ENCODE measurements at regions not wholly inside any gene's neighbourhood (a gene's known extent, or its start where the extent isn't known, plus 50 kb on each side); places are given as distances from the start of the nearest gene placed in this dataset.
A peak's percentile ranks its signal among the peaks of the same experiment; 100 is the strongest.
"Not testable (repeated sequence)": the region's sequence is repeated elsewhere in the genome, so short reads cannot be mapped to it uniquely, and the experiment has no call there.

DNA sequence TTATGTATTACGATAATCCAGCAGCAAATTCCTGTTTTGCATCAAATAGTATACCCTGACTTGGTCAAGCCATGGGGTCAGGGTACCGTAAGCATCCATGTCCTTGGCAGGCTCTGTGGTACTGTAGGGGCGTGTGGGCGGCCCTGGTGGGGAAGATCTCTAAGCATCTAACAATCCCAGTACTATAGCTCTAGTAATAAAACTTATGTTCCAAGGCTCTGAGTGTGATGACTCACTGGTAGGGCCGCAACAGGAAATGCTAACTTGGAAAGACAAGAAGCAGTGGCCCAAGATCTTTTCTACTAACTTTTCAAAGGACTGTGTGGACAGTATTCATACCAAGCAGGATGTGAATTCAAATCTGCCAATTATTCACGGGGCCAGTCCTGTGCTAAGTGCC lies 63.8 kb downstream of the CLEC18A start:
- DNase-seq (ENCODE audit: low spot score) = not testable (repeated sequence)

DNA sequence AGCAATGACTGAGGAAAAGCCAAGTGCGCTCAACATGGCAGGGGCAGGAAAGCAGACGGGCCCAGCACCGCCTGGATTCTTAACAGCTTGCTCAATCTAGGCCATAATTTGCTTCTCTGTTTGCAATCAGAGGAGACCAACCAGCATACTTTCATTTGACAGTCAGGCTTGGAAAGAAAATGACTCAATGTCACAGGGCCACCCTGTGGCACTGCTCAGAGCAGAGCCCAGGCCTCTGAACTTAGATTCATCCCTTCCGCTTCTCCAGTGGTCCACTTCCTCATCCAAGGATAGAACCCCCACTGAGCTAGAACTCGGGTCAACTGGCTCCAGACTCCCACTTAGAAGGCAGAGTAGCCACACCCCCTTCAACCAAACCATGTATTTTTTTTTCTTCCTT lies 65.6 kb downstream of the CLEC18A start:
- not testable (repeated sequence) for DNase-seq (ENCODE audit: low spot score)

DNA sequence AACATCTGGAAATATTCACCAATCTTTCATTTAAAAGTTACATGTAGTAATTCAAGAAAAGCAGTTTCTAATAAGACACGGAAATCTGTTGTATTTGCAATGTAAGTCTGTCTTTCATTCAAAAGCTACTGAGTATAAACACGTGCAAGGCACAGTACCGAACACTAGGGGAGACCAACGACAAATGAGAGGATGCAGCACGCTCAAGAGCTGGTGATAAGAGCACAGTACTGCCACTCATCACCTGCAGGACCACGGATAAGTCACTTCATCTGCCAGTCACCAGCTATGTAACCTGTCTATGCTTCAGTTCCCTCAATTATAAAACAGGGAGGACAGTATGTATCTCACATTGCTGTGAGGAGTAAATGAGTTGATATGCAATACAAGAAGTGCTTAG lies 67.1 kb downstream of the CLEC18A start:
- DNase-seq (ENCODE audit: low spot score) = peak; percentile 32

DNA sequence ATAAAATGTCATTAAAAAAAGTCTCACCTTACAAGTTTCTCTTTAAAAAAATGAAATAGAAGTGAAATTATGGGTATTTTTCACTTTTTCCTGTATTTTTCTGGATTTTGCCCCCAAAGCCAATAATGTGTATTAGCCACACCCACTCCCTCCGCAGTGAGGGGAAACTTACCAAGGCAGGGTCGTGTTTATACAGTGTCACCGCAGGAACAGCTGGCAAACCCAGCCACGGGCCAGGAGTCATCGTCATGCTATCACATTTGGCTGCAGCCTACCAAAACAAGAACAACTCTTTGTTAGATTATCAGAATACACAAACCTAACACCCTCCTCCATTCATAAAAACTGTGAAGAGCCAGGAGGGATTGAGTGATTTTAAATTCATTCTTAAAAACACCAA lies 72.1 kb downstream of the CLEC18A start:
- not testable (repeated sequence) for DNase-seq (ENCODE audit: low spot score)

DNA sequence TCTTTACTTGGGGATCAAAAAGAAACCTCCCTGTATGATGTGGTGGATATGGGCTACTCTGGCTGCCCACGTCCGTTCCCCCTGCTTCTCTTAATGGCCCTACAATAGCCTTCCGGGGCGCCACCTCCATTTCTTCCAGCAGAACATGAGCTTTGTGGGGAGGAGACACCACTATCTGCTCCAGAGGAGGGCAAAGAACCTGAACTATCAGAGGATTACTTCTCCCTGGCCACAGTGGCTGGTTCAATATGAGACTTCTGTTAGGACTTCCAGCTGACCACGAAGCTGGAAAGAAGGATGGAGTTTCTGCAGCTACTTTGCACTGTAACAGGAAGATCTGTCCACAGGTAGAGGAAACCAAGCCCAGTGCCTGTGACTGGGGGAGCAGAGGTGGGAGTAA lies 72.8 kb downstream of the CLEC18A start:
- DNase-seq (ENCODE audit: low spot score) = not testable (repeated sequence)

DNA sequence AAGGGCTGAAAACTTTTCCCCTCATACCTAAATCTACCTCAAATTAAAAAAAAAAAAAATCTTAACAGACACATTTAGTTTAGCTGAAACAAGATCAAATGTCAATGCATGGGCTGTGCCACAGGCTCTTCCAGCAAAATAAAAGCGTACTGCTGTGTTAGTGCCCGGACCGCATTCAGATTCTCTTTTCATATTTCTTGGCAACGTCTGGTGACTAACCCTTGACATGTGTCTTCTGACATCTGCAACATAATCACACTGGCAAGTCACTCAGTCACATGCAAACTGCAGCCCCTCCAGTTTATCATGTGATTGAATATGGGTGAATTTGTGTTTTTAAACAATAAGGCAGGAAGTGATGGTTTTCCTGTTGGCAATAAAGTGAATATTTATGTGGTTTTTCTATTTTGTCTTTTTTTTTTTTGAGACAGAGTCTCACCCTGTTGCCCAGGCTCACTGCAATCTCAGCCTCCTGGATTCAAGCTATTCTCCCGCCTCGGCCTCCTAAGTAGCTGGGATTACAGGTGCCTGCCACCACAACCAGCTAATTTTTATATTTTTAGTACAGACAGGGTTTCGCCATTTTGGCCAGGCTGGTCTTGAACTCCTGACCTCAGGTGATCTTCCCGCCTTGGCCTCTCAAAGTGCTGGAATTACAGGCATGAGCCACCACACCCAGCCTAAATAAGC lies 75.2 kb downstream of the CLEC18A start:
- DNase-seq (ENCODE audit: low spot score) = peak; percentile 13

DNA sequence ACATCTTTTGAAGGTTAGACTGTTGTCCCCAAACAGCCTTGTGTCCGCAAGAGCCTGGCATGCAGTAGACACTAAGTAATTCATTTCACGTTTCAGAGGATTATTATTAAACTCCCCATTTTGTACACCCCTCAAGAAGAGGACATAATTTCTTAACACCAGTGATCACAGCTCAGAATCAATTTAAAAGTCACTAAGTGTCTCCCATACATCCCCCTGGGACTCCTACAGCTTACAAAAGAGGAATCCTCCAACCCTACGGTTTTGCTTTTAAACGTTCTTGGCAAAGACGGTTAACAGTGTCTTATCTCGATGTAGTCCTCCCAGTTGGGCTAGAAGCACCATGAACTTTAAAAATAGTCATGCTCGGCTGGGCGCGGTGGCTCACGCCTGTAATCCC lies 81.2 kb upstream of the PDPR start:
- DNase-seq (ENCODE audit: low spot score) = not testable (repeated sequence)

DNA sequence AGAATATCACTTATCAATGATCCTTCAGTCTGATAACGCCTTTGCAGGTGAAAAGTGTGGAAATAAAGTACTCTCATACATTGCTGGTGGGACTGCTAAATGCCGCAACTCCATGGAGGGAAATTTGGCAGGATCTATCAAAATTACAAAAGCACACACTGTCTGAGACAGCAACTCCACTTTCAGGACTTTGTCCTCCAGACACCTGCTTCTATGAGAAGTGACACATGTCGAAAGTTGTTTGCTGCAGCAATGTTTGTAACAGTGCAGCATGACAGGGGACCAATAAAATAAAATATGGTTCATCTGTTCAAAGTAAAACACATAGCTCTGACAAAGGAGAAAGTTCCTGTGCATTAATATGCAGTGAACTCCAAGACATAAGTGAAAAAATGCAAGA lies 76.2 kb upstream of the PDPR start:
- not testable (repeated sequence) for DNase-seq (ENCODE audit: low spot score)

DNA sequence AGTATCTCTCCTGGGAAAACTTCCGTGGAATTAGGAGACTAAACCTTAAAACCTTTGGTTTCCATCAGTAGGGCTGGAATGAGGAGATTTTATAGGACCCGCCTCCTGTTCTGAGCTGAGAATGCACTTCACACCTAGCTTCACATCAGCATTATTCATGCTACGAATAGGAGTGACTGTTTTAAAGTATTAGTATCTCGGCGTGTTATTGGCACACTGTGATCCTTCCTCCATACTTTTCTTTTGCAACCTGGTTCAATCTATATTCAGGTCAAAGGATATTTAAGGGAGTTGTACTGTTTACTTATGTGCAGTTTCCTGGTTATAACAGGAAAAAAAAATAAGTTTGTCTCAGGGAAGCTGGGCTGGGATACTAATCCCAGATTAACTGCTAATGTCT lies 73.6 kb upstream of the PDPR start:
- DNase-seq (ENCODE audit: low spot score) = not testable (repeated sequence)

DNA sequence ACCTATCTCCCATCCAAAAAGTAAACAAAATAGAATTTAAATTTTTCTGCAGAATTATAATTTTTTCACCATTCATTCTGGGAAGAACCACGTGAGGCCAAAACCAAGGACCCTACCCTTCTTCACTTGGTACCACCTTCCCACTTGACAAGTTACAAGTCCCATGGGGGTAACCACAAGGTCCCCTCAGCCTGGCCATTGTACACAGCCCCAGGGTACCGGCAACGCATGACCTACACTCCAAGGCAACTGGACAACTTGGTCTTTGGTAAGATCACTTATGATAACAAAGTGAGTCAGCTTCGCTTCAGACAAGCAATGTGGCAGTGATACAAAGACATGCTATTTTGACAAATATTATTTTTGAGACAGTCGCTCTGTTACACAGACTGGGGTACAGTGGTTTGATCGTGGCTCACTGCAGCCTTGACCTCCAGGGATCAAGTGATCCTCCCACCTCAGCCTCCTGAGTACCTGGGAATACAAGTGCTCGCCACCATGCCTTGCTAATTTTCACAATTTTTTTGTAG lies 70.5 kb upstream of the PDPR start:
- not testable (repeated sequence) for DNase-seq (ENCODE audit: low spot score)

DNA sequence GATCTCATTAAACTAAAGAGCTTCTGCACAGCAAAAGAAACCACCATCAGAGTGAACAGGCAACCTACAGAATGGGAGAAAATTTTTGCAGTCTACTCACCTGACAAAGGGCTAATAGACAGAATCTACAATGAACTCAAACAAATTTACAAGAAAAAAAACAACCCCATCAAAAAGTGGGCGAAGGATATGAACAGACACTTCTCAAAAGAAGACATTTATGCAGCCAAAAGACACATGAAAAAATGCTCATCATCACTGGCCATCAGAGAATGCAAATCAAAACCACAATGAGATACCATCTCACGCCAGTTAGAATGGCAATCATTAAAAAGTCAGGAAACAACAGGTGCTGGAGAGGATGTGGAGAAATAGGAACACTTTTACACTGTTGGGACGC lies 67.6 kb upstream of the PDPR start:
- DNase-seq (ENCODE audit: low spot score) = not testable (repeated sequence)

DNA sequence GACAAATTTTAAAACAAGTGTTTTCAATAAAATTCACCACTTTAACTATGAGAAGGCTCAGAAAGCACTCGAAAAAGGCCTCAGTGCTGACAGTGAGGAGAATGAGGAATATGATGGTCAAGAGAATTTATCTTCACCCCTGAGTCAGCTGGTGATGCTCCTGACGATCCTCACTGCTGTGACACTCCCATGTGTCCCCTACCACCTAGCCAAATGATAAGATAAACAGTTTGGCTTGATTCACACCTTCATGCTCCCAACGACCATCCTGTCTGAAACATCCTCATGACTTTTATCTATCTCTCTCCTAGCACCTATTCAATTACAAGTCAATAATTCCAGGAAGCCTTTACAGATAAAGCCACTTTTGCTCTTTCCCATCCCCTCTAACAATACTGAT lies 66.0 kb upstream of the PDPR start:
- DNase-seq (ENCODE audit: low spot score) = not testable (repeated sequence)

DNA sequence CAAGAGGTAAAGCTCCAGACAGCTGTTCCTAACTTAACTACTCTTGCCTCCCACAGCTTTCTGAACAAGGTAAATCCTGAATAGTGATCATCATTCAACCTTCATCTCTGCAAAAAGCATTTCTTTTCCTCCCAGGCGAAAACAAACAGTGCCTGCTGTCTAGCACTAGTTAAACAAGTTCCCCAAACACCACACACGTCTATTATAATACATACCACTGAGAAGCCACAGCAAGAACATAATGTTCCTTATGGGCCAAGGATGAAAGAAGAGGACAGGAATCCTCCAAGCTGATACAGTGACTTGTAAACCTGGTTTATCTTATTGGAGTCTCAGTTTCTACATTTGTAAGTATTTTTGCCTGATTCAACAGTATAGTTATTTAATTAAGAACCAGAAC lies 56.1 kb upstream of the PDPR start:
- not testable (repeated sequence) for DNase-seq (ENCODE audit: low spot score)

DNA sequence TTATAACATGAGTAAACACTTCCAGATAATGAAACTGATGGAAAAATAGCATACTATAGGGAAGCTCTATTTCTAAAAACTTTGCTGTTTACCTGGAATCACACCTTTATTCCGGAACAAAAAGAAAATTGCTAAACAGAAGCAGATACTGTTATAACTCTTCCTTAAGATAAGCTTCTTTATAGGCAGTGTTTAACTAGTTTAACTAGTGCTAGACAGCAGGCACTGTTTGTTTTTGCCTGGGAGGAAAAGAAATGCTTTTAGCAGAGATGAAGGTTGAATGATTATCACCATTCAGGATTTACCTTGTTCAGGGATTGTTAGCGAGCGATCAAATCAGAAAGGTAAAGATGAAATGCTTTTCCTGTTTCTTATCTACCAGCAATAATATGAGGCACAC lies 54.7 kb upstream of the PDPR start:
- not testable (repeated sequence) for DNase-seq (ENCODE audit: low spot score)

DNA sequence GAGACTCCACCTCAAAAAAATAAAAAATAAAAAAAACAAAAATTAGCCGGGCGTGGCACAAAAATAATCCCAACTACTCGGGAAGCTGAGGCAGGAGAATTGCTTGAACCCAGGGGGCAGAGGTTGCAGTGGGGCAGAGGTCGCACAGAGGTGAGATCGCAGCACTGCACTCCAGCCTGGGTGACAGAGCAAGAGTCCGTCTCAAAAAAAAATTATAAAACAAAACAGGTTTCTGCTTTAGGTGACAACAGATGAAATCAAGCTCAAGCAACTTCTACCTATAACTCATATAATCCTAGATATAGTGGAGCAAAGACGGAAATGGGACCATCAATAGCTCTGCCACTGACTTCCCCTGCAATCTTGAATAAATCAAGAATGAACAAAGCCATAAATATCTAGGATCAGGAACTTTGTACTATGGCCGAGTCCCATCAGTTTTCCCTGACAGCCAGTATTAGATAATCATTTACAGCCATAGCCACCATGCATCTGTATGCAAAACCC lies 53.6 kb upstream of the PDPR start:
- DNase-seq (ENCODE audit: low spot score) = not testable (repeated sequence)

DNA sequence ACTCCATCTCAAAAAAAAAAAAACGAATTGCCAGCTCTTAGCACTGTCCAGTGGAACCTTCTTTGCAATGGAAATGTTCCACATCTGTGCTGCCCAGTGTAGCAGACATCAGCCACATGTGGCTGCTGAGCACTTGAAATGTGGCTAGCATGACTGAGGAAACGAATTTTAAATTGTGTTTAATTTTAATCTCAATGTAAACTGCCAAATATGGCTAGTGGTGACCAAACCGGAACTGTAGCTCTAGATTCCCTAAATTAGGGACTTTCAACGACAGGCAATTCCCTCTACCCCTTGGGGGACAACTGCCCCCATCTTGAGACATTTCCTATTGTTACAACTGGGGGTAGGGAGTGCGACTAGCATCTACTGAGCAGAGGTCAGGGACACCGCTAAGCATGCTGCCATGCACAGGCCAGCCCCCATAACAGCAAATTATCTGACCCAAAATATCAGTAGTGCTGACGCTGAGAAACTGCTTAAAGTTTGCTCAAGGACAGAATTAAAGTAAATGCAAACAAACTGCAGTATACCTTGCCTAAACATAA lies 52.4 kb upstream of the PDPR start:
- not testable (repeated sequence) for DNase-seq (ENCODE audit: low spot score)

DNA sequence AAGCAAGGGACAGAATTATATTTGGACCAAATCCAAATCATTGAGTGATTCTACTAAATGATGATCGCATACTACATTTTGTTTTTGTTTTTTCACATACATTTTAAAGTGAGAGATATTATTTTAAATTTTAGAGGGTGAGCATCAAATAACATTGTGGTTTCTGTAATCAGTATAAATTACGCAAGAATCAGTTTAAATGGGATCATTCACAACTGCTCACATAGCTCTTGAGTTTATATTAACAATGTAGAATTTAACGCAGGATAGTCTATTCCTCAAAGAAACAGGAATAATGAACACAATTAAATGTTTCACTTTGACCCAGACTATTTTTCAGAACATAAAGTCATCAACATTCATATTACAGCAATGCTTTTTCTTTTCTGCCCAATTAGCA lies 51.2 kb upstream of the PDPR start:
- DNase-seq (ENCODE audit: low spot score) = not testable (repeated sequence)
